Stomach (tissue), 8 donors: ENCODE measurements at regions not wholly inside any gene's neighbourhood (a gene's known extent, or its start where the extent isn't known, plus 50 kb on each side); places are given as distances from the start of the nearest gene placed in this dataset.

ENCODE experiments used
- DNase-seq, 2 donors: peaks; one replicate each; pipeline versions ENCODE4 v3.0.0 to v3.0.0-alpha.2; 2013 to 2019
- H3K27ac ChIP-seq, 5 donors: fragments of 200-600 bp in 4 of 5; sonication (generic) in 4 of 5; one replicate each; pipeline ENCODE4 v1.5.1; 2013 to 2019; ENCODE audit warnings: mild to moderate bottlenecking in 1 of 5, moderate library complexity in 1 of 5
- H3K27me3 ChIP-seq, 3 donors: fragments of 200-600 bp; sonication (generic); one replicate each; pipeline ENCODE4 v1.5.1; 2017 to 2019; ENCODE audit warnings: mixed run types in 1 of 3
- H3K36me3 ChIP-seq, 4 donors: fragments of 200-600 bp; sonication (generic); 1 replicate in 3 of 4; 2 replicates in 1 of 4; pipeline ENCODE4 v1.5.1; 2016 to 2019
- H3K4me1 ChIP-seq, 4 donors: fragments of 200-600 bp; sonication (generic); one replicate each; pipeline ENCODE4 v1.5.1; 2016 to 2019
- H3K4me3 ChIP-seq, 4 donors: fragments of 200-600 bp; sonication (generic) in 3 of 4; one replicate each; pipeline ENCODE4 v1.5.1; 2016 to 2019; ENCODE audit warnings: mild to moderate bottlenecking in 1 of 4
- H3K9me3 ChIP-seq, 4 donors: fragments of 200-600 bp; sonication (generic); one replicate each; pipeline ENCODE4 v1.5.1; 2016 to 2019
- EP300 ChIP-seq: sonication (generic); formaldehyde crosslinking; IDR thresholded peaks from one replicate; pipeline ENCODE4 v1.6.1; 2017; ENCODE audit warnings: antibody characterized with exemption
- POLR2A ChIP-seq, 4 donors: fragments of 450-650 bp; IDR thresholded peaks; one replicate each; pipeline ENCODE4 v1.6.1; 2016; ENCODE audit warnings: antibody characterized with exemption in 4 of 4, control low read depth in 2 of 4, mild to moderate bottlenecking in 1 of 4, moderate library complexity in 1 of 4
- POLR2AphosphoS5 ChIP-seq, 3 donors: sonication (generic); formaldehyde crosslinking; IDR thresholded peaks; one replicate each; pipeline ENCODE4 v1.6.1; 2016; ENCODE audit warnings: antibody characterized with exemption in 3 of 3
- WGBS, 5 donors: extraction: QIAGEN DNeasy Blood & Tissue Kit in 3 of 5; methylation state at CpG; one replicate each; pipeline versions ENCODE4 v1.1.5 to v1.1.7; 2013 to 2018; 5-methylcytosine and 5-hydroxymethylcytosine counted together
- intact Hi-C: fragments of 100-400 bp; cut with DNase I; formaldehyde crosslinking; loops from one replicate; pipeline ENCODE4 v1.15.1; 2023; ENCODE audit warnings: low total_unique reads
- TF ChIP-seq, protein P1 (sequence below), 7 experiments: fragments of 450-650 bp in 4 of 7; fragments of 200-600 bp in 3 of 7; sonication (generic) in 3 of 7; IDR thresholded peaks; one replicate each; pipeline ENCODE4 v1.5.1; 2016 to 2019; ENCODE audit warnings: antibody characterized with exemption in 7 of 7, control low read depth in 2 of 7, mild to moderate bottlenecking in 1 of 7
- donor health status: healthy with polysubstance abuse.
- donor health status: Bipolar disorder and iron deficiency.
- donor health status: healthy.

DNA sequence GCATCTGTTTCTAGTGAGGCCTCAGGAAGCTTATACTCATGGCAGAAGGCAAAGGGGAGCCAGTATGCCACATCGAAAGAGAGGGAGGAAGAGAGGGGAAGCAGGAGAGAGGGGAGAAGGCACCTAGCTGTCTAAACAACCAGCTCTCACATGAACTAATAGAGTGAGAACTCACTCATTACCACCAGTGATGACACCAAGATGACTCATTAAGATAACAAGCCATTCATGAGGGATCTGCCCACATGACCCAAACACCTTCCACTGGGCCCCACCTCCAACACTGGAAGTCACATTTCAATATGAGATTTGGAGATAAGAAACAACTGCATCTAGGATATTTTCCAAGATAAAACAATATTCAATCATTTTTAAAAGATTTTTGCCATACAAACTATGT lies 753.9 kb upstream of the ZEB2 start:
- Histone ChIP-seq H3K4me1 (no peaks in the 10 kb centered on the region), H3K9me3 (peaks cover 0 to 10% (median 0%) of the 10 kb centered on the region in 4 donors), H3K27me3 (no peaks in the 10 kb centered on the region), H3K27ac (no peak overlapping the region), H3K4me3 (no peak overlapping the region), H3K36me3 (no peaks in the 10 kb centered on the region)
- intact Hi-C loops, result no loop called here
- TF ChIP-seq, protein P1, sequence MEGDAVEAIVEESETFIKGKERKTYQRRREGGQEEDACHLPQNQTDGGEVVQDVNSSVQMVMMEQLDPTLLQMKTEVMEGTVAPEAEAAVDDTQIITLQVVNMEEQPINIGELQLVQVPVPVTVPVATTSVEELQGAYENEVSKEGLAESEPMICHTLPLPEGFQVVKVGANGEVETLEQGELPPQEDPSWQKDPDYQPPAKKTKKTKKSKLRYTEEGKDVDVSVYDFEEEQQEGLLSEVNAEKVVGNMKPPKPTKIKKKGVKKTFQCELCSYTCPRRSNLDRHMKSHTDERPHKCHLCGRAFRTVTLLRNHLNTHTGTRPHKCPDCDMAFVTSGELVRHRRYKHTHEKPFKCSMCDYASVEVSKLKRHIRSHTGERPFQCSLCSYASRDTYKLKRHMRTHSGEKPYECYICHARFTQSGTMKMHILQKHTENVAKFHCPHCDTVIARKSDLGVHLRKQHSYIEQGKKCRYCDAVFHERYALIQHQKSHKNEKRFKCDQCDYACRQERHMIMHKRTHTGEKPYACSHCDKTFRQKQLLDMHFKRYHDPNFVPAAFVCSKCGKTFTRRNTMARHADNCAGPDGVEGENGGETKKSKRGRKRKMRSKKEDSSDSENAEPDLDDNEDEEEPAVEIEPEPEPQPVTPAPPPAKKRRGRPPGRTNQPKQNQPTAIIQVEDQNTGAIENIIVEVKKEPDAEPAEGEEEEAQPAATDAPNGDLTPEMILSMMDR (IDR thresholded peaks at IDR 0.05), result no peak
- no peak for TF ChIP-seq POLR2A (IDR thresholded peaks at IDR 0.05)
- TF ChIP-seq EP300, result no peak
- no peak for TF ChIP-seq POLR2AphosphoS5 (IDR thresholded peaks at IDR 0.05)
- WGBS, 5 donors, result 86 to 100% (median 89%) methylated on average over 1 of the region's 1 CpG
- DNase-seq, result no peak

DNA sequence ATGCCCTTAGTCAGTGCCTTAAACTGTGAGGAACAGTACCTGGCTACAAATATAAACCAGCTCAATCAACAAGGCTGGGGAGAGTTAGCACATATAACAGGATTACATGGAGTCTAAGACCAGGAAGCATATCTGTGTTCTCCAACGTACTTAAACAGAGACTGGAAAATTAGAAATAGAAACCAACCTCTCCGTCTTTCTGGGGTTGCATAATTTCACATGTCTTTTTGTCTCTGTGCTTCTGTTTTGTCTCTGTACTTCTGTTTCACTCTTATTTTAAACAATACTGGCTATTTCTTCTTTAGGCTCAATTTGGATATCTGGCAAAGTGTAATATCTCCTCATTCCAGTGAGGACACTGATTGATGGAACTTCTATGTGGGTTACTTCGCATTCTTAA lies 749.0 kb upstream of the ZEB2 start:
- TF ChIP-seq EP300 (no peak), POLR2A (IDR thresholded peaks at IDR 0.05) (no peak), POLR2AphosphoS5 (IDR thresholded peaks at IDR 0.05) (no peak)
- TF ChIP-seq, protein P1 (IDR thresholded peaks at IDR 0.05), result no peak
- WGBS, 5 donors, result 62 to 83% (median 66%) methylated on average over 3 of the region's 3 CpGs
- H3K27me3 ChIP-seq, result no peaks in the 10 kb centered on the region
- peaks cover 0 to 10% (median 0%) of the 10 kb centered on the region in 4 donors for H3K9me3 ChIP-seq
- no peak overlapping the region for H3K27ac ChIP-seq
- no peak overlapping the region for H3K4me3 ChIP-seq
- DNase-seq, result no peak
- H3K36me3 ChIP-seq, result no peaks in the 10 kb centered on the region
- intact Hi-C loops, result no loop called here
- H3K4me1 ChIP-seq, result no peaks in the 10 kb centered on the region

DNA sequence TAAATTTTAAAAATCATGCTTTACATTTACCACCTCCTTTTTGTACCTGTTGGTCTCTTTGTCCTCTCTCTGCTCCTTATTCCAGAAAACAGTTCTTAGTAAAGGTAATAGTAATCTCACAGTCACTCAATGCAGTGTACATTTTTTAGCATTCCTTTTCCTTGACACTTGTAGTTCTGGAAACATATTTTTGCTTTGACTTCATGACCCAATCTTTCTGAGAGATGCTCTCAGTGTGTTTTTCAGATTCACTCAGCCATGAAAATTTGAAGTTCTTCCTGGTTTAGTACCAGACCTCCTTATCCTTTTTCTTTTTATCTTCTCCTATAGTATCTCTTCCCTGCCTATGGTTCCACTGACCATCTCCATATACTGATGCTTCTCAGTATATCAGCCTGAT lies 747.5 kb upstream of the ZEB2 start:
- Histone ChIP-seq H3K4me1 (no peaks in the 10 kb centered on the region), H3K36me3 (no peaks in the 10 kb centered on the region), H3K27me3 (no peaks in the 10 kb centered on the region), H3K9me3 (peaks cover 0 to 2% (median 0%) of the 10 kb centered on the region in 4 donors), H3K27ac (no peak overlapping the region), H3K4me3 (no peak overlapping the region)
- intact Hi-C loops, result no loop called here
- no peak for TF ChIP-seq EP300
- TF ChIP-seq POLR2AphosphoS5 (IDR thresholded peaks at IDR 0.05), result no peak
- TF ChIP-seq POLR2A (IDR thresholded peaks at IDR 0.05), result no peak
- TF ChIP-seq, protein P1 (IDR thresholded peaks at IDR 0.05), result no peak
- DNase-seq, result no peak

DNA sequence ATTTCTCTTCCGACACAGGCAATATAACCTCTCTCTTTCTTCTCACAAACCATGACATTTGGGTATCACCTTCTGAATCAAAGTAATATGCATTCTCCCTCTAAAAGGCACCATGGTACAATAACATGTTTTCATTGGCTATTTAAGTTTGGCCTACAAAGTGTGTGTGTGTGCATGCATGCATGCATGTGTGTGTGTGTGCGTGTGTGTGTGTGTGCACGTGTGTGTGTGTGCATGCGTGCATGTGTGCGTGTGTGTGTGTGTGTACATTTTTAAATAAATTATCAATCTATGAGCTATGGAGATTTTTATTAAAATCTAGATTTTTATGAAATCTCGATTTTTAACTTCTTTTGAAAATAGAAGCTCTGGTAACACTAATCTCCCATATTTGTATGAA lies 745.3 kb upstream of the ZEB2 start:
- no peaks in the 10 kb centered on the region for H3K36me3 ChIP-seq
- H3K9me3 ChIP-seq, result no peaks in the 10 kb centered on the region
- H3K4me3 ChIP-seq, result no peak overlapping the region
- no peaks in the 10 kb centered on the region for H3K4me1 ChIP-seq
- H3K27ac ChIP-seq, result no peak overlapping the region
- DNase-seq, result no peak
- TF ChIP-seq, protein P1 (IDR thresholded peaks at IDR 0.05), result no peak
- TF ChIP-seq EP300, result no peak
- TF ChIP-seq POLR2AphosphoS5 (IDR thresholded peaks at IDR 0.05), result no peak
- no peak for TF ChIP-seq POLR2A (IDR thresholded peaks at IDR 0.05)
- intact Hi-C loops, result no loop called here
- H3K27me3 ChIP-seq, result no peaks in the 10 kb centered on the region
- WGBS, 5 donors, result 89 to 98% (median 93%) methylated on average over 6 of the region's 6 CpGs
